Progenitor cell of endocrine pancreas (in vitro differentiated cells): ENCODE measurements at regions not wholly inside any gene's neighbourhood (a gene's known extent, or its start where the extent isn't known, plus 50 kb on each side); places are given as distances from the start of the nearest gene placed in this dataset.

Experiments used
- DNase-seq: peaks from one replicate; pipeline ENCODE4 v3.0.0; 2021; ENCODE audit warnings: low spot score; ENCODE audit not compliant: unreplicated experiment
- H3K27ac Mint-ChIP-seq: 2 replicates; pipeline ENCODE4 v1.8.0; 2021; ENCODE audit warnings: mild to moderate bottlenecking, moderate library complexity, mixed read lengths
- H3K27me3 Mint-ChIP-seq: 2 replicates; pipeline ENCODE4 v1.8.0; 2021; ENCODE audit warnings: mixed read lengths
- H3K36me3 Mint-ChIP-seq: 2 replicates; pipeline ENCODE4 v1.8.0; 2022; ENCODE audit warnings: mixed read lengths; ENCODE audit not compliant: insufficient read depth
- H3K4me1 Mint-ChIP-seq: 2 replicates; pipeline ENCODE4 v1.8.0; 2021; ENCODE audit warnings: low read depth, mixed read lengths
- H3K4me3 Mint-ChIP-seq: 2 replicates; pipeline ENCODE4 v1.8.0; 2021; ENCODE audit warnings: low read depth, mild to moderate bottlenecking, moderate library complexity, mixed read lengths
- H3K9me3 Mint-ChIP-seq: 2 replicates; pipeline ENCODE4 v1.8.0; 2021; ENCODE audit warnings: low read depth, mixed read lengths
- TF ChIP-seq, protein P1 (sequence below): fragments of 200-600 bp; sonication (generic); IDR thresholded peaks from one replicate; pipeline ENCODE4 v1.5.0; 2021; ENCODE audit warnings: antibody characterized with exemption, mild to moderate bottlenecking; ENCODE audit not compliant: unreplicated experiment

DNA sequence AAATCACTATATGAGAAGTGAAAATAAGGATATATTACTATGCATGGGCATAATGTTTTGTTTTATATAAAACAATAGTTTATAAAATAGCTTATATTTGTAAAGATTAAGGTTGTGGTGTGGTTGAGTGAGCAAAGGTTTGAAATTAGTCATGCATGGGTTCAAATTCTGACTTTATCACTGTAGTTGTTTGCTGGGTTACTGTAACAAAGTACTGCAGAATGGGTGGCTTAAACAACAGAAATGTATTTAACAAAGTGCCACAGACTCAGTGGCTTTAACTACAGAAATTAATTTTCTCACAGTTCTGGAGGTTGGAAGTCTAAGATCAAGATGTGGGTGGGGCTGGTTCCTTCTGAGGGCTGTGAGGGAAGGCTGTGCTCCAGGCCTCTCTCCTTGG is 184.8 kb upstream of the THRB start:
- no peak overlapping the region for H3K27ac Mint-ChIP-seq
- TF ChIP-seq, protein P1, sequence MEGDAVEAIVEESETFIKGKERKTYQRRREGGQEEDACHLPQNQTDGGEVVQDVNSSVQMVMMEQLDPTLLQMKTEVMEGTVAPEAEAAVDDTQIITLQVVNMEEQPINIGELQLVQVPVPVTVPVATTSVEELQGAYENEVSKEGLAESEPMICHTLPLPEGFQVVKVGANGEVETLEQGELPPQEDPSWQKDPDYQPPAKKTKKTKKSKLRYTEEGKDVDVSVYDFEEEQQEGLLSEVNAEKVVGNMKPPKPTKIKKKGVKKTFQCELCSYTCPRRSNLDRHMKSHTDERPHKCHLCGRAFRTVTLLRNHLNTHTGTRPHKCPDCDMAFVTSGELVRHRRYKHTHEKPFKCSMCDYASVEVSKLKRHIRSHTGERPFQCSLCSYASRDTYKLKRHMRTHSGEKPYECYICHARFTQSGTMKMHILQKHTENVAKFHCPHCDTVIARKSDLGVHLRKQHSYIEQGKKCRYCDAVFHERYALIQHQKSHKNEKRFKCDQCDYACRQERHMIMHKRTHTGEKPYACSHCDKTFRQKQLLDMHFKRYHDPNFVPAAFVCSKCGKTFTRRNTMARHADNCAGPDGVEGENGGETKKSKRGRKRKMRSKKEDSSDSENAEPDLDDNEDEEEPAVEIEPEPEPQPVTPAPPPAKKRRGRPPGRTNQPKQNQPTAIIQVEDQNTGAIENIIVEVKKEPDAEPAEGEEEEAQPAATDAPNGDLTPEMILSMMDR = no peak
- no peaks in the 10 kb centered on the region for H3K9me3 Mint-ChIP-seq
- H3K27me3 Mint-ChIP-seq = peaks cover 6% of the 10 kb centered on the region
- H3K4me1 Mint-ChIP-seq = peaks cover 8% of the 10 kb centered on the region
- no peaks in the 10 kb centered on the region for H3K36me3 Mint-ChIP-seq
- H3K4me3 Mint-ChIP-seq = no peak overlapping the region
- DNase-seq = no peak

DNA sequence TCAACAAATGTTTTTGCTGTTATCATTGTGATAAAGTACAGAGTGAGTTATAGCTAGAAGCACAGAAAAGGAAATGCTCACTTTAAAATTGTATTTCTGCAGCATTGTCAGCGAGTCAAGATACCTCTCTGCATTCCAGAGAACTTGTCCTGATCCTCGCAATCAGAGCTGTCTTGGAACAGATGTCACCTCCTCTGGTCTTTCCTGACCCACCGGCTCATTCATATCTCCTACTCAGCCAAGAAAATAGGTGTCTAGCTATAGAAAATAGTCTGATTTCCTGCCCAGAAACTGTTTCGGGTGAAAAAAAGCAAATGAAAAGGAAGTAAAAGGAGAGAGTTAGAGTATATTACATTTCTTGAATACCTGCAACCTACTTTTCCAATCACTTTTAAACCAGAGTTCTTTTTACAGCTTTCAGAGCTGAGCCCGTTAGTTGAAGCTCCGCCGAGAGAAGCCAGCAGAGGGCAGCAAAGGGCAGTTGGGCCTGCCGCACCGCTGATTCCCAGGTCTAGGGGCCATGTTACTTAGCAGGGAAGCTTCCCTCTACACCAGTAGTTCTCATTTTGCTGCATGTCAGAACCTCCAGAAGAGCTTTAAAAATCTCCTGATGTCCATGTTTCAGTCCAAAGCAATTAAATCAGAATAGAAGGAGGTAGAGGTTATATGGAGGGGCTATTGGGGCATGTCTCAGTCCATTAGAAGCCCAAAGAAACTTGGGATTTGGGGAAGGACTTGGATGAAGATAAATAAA is 185.7 kb upstream of the THRB start:
- H3K27me3 Mint-ChIP-seq = peaks cover 6% of the 10 kb centered on the region
- TF ChIP-seq, protein P1 = peak; percentile 89
- peaks cover 14% of the 10 kb centered on the region for H3K4me1 Mint-ChIP-seq
- peak; percentile 66 for DNase-seq
- H3K27ac Mint-ChIP-seq = no peak overlapping the region
- no peaks in the 10 kb centered on the region for H3K36me3 Mint-ChIP-seq
- no peaks in the 10 kb centered on the region for H3K9me3 Mint-ChIP-seq
- no peak overlapping the region for H3K4me3 Mint-ChIP-seq

DNA sequence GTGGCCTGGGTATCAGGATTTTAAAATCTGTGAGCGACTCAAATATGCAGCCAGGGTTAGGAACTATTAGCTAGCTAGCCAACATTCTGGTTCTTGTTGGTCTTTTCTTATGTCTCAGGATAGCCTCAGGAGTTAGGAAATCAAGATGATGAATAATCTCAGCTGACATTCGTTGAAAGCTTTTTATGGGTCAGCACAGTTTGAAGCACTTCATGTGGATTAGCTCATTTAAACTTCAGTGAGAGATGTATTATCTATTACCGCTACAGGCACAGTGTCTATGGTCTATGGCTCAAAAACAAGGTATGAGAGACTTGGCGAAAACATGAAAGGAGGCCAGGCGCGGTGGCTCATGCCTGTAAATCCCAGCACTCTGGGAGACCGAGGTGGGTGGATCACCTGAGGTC is 187.5 kb upstream of the THRB start:
- Mint-ChIP-seq H3K27ac (no peak overlapping the region), H3K4me1 (peaks cover 14% of the 10 kb centered on the region), H3K27me3 (peaks cover 6% of the 10 kb centered on the region), H3K9me3 (no peaks in the 10 kb centered on the region), H3K36me3 (no peaks in the 10 kb centered on the region), H3K4me3 (no peak overlapping the region)
- no peak for DNase-seq
- TF ChIP-seq, protein P1 = no peak

DNA sequence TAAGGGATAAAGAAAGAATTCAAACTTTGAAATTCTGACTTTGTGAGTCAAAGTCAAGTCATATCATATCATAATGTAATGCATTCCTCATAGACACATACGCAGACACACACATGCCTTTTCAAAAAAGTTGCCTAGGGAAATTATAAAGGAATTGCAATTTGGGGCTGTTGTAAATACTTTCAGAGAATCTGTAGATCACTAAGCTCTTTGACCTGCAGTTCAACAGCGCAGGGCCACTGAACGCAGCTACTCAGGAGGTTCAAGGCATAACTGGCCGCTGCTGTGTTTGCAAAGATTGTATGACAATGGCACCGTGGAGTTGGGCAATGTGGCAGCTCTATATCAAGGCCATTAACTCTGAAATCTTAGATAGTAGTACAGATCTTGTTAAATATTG is 188.4 kb upstream of the THRB start:
- no peak for DNase-seq
- Mint-ChIP-seq H3K27me3 (peaks cover 6% of the 10 kb centered on the region), H3K36me3 (no peaks in the 10 kb centered on the region), H3K27ac (no peak overlapping the region), H3K4me3 (no peak overlapping the region), H3K4me1 (peaks cover 14% of the 10 kb centered on the region), H3K9me3 (no peaks in the 10 kb centered on the region)
- TF ChIP-seq, protein P1 = no peak

DNA sequence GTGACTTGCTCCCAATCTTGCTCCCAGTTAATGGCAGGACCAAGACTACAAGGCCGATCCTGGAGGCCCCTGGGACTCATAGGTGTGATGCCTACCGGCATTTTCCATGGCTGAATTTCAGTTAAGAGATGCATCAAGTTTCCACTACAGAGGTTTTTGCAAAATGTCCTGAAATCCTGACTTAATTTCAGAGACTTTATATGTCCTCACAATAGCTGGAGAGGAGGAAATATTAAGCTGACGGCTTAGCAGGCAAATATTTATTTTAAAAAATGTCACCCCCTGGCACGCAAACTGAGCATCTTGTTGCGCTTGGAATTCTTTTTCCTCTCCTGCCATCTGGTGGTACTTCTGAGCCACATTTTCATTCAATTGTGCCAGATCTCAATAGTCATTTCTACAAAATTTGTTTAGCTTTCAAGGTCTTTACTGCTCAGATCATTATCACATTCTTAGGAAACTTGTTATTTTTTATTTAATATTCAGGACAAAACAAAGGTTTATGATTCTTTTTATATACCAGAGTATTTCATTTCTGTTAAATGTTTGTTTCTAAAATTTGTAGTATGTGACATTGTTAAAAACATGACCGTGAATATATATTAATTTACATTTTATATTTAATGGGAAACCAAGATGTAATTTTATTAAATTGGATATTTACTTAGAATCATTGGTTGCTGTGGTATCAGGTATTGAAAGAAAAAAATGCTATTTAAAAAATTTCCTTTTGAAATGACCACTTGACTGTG is 189.2 kb upstream of the THRB start:
- H3K4me1 Mint-ChIP-seq = peaks cover 15% of the 10 kb centered on the region
- H3K27ac Mint-ChIP-seq = no peak overlapping the region
- no peaks in the 10 kb centered on the region for H3K36me3 Mint-ChIP-seq

More for the DNA sequence above, 189.2 kb upstream of the THRB start:
- Mint-ChIP-seq H3K27me3 (peaks cover 2% of the 10 kb centered on the region), H3K4me3 (no peak overlapping the region), H3K9me3 (no peaks in the 10 kb centered on the region)
- TF ChIP-seq, protein P1 = peak; percentile 74
- DNase-seq = no peak
